ENCODE measurements at regions not wholly inside any gene's neighbourhood (a gene's known extent, or its start where the extent isn't known, plus 50 kb on each side); places are given as distances from the start of the nearest gene placed in this dataset.

DNA sequence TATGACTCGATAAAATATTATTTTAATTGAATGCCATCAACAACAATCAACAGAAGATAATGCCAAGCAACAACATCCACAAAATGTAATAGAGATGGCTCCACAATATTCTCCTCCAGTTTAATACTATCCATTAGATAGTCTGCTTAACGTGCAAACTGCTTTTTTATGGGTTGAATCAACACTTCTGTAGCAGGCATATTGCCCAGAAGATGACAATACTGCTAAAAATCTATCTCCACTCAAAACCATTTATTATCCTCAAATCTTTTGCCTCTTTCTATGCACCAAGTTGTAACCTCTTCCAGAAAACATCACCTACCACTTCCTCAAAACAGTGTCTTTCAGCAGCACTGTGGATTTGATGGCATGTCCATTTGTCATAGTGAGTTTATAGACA lies 295.7 kb upstream of the LMCD1 start:
- no peak for DNase-seq

DNA sequence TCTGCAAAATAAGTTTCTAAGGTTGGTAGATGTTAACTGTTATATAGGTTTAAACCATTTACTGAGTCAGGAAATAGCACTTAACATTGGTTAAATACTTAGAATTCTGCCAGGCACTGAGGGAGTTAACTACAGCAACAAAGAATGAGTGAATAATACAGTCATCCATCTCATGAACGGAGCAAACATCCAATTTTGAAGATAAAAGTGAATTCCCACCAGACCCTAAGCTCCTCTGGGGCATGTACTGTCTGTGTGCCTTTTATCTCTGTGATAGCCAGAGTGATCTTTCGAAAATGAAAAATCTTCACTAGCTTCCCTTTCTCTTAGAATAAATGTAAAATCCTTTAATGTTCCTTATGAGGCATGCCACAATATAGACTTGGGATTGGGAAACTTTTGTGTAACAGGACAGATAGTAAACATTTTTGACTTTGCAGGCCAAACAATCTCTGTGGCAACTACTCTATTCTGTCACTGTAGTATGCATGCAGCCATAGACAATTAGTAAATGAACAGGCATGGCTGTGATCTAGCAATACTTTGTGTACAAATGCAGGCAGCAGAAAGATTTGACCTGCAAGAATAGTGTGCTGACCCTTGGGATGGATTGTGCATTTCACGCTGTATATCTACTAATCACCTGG lies 294.5 kb upstream of the LMCD1 start:
- no peak for DNase-seq

DNA sequence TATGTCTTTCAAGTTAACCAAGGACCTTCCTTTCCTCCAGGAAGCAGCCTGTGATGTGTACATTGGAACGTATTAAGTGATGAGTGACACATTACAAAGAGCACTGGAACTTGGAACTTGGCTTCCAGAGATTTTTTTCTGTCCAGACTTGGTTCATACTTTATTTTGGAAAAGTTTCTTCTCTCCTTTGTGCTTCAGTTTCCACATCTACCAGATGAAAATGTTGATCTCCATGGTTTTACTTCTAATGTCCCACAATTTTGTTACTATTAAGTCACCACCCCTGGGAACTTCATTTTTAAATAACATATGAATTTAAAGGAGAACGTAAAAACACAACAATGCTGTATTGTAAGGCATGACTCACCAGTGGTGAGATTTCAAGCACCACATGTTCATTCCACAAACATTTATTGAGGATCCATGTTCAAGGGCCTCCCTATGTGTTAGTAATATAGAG lies 290.7 kb upstream of the LMCD1 start:
- no peak for DNase-seq

DNA sequence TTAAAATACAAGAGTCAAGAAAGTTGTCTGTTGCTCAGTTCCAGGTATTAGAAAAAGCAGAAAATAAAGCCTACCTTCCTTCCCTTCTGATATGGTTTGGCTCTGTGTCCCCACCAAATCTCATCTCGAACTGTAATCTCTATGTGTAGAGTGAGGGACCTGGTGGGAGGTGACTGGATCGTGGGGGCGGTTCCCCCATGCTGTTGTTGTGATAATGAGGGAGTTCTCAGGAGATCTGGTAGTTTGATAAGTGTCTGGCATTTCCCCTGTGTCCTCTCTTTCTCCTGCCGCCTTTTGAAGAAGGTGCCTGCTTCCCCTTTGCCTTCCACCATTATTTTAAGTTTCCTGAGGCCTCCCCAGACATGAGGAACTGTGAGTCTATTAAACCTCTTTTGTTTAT lies 288.8 kb upstream of the LMCD1 start:
- no peak for DNase-seq

DNA sequence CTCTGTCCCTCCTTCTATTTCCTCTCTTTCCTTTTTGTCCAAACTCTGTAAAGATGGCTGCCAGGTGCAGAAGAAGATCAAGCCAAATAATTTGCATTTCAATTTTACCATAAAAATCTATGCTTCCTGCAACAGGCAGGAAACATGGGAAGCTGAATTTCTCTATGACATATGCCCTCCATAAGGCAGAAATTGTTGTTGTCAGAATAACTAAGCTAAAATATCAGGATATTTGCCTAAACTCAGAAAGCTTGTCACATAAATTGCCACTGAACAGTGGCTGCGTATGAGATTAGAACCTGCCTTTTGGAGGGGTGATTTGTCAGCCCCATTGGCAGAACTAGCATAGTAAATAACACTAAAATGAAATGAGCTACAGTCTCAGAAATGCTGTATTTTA lies 288.3 kb upstream of the LMCD1 start:
- no peak for DNase-seq

DNA sequence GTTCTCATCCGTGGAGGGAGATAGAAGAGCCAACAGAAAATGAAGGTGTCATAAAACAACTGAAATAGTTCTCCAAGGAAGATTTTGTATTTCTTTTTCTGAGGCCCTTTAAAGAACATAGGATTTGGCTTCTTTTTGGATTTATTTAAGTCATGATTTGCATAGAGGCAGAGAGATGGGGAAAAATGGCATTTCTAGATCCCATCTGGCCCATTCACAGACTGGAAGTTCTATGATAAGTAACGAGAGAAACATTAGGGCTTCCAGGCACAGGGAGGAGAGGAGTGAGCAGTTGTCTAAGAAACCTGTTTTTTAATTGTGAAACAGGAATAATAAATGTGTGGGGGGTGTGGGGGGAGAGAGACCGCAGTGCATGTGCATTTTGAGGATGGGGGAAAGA lies 285.8 kb upstream of the LMCD1 start:
- DNase-seq, result no peak

DNA sequence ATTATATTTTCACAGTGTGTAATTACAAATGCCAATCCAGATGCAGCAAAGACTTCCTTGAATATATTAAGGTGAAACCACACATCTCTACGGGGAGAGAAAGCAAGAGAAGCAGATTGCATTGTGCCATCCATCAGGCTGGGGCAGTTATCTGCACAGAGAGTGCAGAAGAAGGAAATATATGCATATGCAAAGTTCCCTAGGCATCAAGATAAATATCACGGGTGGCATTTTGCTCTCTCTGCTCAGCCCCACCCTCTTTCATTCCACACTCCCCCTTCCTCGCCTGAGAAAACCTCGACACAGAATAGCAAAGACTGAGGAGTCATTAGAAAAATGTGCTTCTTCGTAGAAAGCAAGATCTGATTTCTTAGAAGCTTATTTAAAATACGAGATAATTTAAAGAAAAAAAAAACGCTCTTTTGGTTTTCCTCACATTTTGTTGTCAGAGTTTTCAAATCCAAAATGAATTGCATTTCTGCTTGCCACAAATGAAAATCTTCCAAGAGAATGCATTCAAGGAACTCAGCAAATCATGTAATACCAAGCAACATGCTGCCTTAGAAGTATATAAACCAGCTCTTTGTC lies 283.2 kb upstream of the LMCD1 start:
- no peak for DNase-seq

DNA sequence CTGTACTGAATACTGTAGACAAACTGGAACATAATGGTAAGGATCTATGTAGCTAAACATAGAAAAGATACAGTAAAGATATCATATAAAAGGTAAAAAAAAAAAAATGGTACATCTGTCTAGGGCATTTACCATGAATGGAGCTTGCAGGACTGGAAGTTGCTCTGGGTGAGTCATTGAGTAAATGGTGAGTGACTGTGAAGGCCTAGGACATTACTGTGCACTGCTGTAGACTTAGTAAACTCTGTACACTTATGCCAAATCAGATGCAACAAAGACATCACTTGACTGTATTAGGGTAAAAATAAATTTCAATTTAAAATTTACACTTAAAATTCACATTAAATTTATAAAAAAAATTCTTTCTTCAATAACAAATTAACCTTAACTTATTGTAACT lies 281.3 kb upstream of the LMCD1 start:
- DNase-seq, result no peak

DNA sequence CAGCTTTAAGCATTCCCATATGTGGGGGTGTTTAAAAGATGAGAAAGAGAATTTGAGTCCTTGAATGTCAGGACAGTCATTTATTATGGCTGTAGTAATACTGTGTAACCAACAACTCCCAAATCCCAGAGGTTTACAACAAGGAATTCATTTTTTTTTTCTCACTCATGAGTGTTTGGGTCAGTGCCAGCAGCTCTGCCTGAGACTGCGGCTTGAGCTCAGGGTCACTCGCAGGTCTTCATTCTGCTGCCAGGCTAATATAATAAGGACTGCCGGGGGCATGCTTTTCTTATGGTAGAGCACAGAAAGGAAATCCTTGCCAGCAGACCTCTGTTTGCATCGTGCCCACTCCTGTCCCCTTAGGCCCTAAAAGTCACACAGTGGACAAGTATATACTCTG lies 277.9 kb upstream of the LMCD1 start:
- no peak for DNase-seq

DNA sequence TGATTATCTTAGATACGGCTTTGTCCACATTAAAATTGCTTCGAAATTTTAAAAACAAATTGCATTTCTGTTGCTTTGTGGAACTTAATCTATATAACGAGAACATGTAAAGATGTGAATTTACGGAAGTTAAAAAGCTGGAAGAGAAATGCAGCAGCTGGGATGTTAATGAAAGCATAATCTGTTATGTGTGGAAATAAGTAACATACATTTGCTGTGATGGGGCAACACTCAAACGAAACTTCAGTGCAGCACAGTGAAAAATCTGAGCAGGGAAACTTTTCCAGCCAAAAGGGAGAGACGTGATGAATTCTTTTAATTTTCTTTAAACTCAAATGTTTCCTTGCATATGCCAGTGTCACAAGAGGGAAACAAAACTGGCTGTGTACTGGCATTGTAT lies 276.7 kb upstream of the LMCD1 start:
- no peak for DNase-seq

DNA sequence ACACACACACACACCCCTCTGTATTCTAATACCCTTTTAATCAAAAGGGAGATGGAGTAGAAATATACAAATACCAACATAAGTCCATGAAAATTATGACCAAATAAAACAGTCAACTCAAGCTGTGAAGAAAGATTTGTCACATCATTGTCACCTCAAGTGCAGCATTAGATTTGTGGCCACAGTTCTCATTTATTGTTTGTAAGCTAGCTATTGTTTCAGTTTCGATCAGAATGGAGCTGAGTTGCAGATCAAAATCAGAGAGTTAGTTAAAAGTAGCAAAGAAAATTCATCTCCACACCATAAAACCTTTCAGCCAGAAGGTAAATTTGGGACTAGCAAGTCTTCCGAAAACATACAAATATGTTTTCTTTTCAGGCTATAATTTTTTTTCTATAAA lies 267.7 kb upstream of the LMCD1 start:
- DNase-seq, result no peak

DNA sequence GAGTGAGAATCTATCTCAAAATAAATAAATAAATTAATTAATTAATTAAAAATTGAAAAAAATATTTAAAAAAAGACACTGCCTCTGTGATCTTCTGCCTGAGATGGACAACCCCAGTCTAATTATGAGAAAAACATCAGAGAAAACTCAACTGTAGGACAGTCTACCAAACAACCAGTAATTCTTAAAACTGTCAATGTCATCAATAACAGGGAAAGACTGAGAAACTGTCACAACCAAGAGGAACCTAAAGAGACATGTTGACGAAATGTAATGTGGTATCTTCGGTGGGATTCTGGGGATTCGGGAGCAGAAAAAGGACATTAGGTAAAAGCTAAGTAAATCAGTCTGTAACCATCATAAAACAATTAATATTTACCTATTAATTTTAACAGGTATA lies 265.4 kb upstream of the LMCD1 start:
- DNase-seq, result no peak

DNA sequence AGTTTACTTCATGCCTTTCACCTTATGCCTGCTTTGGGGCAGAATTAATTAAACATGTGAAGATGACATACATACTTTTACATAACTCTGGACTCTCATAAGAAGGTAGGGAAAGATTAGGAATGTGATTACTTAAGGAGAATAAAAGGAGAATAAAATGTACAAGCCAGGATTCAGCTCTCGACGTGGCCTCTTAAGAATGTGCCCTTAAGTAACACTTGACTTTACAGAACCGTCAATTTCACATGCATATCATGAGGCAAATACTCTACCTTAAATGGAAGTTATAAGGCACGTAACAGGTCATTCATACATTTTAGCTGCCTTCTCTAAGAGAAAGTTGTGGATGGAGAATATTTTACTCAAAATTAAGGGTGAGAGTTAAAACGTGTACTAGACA lies 263.7 kb upstream of the LMCD1 start:
- DNase-seq, result no peak

DNA sequence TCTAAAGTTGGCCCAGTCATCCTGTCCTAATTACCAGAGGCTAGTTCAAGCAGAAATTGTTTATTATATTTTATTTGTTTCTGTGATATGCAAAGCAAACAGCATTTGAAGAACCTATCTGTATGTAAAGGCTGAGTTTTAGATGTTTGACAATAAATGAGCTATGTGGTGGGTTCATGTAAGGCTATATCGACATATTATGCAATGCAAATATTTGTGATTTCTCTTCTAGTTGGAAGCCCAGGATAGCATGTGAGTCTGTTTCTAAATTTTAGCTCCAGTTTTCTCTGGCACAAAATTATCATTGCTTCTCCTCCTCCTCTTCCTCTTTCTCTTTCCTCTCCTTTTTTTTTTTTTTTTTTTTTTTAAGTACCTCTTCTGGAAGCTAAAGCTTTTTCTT lies 263.2 kb upstream of the LMCD1 start:
- no peak for DNase-seq

DNA sequence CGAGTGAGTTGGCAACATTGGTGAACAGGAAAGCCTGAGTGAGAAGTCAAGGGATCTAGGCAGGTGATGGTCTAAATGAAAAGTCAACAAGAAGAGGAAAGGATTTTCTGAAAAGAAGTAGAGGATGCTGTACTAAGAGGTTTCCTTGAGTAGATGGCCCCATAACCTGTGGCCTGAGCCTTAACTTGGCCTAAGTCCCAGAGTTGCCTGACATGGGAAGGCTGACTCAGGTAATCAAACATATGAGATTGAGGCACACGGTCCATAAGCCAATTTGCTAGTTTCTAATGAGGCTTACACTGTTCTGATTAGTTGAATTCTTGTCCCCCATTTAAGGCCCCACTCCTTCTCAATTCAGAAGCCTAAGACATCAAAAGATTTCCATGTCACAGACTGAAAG lies 262.5 kb upstream of the LMCD1 start:
- DNase-seq, result no peak

DNA sequence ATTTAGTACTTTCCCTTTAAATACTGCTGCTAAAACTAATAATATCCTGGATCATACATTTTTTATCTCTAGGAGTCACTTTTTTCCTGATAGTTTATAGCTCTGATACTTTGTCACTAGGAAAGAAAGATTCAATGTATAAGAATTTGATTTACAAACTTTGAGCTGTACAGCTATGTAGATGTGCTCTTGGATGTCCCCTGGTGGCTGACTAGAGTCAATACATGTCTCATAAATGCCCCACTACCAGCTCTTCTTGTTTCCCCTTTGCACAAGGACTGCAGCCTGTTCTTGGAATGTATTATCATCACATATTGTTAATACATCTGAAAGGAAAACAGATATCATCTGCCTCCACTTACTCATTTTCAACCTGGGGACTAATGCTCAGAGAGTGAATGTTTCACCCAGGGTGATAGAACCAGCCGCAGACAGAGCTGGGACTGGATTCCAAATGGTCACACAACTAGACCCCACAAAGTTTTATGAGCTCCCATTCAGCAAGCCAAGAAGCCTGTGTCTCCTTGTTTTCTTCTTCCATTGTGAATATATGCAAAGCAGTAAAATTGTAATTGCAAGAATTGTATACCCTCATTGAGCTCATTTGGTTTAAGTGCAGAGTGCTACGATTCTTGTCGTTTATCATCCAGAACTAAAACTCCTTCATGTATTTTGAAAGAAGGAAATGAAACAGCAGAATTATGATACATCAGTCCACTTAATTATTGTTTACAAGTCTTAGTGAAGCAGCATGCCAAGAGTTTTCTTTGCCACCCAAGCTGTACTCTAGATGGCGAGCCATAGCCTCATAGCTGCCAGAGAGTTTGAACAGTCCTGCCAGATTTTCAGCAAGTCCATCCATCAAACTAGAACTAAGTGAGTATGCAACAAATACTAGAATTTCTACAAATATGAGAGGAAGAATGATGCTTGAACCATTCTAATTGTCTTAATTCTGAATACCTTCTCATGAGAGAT lies 261.6 kb upstream of the LMCD1 start:
- DNase-seq, result no peak

DNA sequence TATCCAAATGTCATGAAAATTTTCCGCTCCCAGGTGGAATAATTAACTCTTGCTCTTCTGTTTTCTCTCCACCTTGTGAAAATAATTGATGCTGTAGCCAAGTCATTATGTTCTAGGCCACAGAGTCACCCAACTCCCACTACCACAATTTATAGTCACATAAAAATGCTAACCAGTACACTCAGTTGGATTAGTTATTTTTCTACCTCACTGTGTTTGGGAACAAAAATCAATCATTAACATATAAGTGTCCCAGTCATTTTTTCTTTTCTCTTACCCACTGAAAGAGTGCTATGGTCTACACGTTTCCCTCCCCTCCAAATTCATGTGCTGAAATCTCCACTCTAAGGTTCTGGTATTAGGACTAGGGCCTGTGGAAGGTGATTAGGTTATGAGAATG lies 255.6 kb upstream of the LMCD1 start:
- DNase-seq, result no peak

DNA sequence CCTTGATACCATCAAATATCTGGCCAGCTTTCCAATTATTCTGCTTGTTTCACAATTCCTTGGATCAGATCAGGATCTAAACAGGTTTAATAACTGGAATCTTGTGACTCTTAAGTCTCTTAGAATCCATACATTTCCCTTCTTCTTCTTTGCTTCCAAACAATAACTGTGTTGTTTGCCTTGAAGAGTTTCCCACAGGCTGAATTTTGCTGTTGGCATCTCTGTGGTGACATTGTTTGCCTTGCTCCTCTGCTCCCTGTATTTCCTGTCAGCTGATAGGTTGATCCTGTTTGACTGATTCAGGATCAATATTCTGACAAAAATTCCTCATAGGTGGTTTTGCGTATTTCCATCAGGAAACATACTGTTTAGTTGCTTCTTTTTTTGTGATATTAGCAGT lies 248.4 kb upstream of the LMCD1 start:
- DNase-seq, result no peak

DNA sequence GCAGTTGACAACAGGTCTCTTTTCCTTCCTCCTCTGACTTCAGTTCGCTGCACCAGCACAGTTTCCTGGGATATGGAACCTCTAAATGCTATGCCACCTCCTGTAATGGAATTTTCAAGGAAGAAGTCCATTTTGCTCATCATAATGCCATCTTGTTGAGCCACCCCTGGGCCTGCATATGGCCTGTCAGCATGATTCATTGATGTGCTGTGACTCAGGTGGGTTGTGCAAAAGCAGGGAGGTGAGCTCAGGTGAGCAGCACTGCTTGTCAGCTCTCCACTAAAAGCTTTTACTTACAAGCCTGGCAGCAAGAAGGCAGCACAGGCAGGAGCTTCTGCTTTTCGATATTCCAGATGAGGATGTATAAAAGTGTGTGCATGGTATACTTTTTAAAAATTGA lies 247.1 kb upstream of the LMCD1 start:
- DNase-seq, result no peak

DNA sequence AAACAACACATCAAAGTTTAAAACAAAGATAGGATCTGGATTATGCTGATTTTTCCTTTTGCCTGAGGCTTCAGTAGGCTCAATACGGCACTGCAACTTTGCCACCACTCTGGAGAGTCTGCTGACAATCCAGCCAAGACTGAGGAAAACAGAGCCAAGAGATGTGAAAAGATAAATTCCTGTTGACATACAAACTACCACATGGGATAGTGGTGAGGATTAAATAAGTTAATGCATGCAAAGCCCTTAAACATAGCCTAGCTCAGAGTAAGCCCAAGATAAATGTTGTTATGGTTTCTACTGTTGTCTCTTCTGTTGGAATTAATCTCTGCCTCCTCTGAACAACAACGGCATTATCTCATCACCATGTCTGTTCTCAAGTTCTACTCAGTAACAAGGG lies 245.9 kb upstream of the LMCD1 start:
- DNase-seq, result no peak

DNA sequence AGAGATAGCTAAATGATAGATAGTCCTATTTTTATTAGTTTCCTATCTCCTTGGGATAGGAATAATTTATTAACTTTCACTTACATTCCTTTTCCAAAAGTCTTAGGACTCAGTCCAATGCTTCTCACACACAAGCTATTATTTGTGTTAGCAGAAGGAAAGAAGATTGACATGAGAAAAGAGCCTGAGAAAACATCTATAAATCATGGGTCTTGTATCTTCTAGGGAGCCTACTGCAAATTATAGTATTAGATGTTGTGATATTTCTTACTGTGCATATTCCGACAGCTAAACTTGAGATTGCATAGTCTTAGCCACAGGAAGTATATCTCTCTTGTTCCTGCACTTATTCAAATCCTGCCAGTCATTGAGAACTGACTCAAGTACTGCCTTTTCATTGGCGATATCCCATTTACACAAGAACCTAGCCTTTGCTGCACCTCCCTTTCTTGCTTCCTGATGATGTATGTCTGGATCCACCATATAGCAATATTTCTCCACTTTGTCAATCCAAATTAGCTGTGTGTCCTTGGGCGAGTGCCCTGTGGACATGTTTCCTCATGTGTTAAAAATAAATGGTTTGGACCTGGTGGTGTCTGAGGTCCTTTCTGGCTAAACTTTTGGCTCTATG lies 245.1 kb upstream of the LMCD1 start:
- no peak for DNase-seq

DNA sequence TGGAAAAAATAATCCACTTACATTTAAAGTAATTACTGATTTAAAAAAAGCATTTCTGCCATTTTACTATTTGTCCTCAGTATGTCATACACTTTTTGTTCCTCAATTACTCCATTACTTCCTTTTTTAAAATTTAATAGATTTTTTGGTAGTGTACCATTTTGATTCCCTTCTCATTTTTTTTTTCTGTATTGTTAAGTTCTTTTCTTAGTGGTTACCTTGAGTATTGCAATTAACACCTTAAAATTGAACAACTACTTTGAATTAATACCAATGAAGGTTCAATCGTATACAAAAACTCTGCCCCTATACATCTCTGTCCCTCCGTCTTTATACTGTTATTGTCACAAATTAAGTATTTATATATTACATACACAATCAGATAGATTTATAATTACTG lies 240.6 kb upstream of the LMCD1 start:
- no peak for DNase-seq

DNA sequence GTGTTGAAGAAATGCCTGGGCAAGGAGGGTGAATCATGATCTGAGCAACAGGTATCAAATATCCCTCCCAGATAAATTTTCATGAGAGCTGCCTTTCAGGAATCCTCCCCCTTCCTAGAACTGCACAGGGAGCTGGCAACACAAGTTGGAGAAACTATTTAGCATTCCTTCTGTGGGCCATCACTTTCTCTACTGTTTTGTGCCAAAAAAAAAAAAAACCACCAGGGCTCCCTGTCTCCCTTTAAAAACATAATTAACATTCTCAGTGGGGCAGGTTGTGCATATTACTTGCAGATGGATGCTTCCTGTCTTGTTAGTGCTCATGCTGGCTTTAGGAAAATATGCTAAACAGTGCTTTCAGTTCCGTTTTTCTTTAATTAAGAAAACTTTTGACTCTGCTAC lies 234.9 kb upstream of the LMCD1 start:
- DNase-seq, result no peak

DNA sequence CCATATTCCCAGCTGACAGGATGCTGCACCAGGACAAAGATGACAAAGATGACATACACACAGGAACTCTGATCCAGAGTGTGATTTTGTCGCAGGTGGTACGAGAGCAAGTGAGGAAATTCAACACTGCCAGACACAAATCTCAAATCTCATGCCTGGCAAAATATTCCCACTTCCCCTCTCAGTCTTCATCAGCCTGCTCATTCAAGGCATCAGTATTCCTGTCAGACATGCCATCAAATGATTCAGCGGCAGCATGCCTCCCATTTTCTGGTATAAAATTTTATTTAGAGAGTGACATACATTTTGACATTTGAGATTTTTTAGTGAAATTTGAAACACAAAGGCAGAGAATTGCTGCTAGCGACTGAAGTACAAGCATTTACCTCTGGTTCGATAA lies 228.1 kb upstream of the LMCD1 start:
- no peak for DNase-seq

All from activated CD8-positive, alpha-beta memory T cell treated with anti-CD3 and anti-CD28 coated beads, Interleukin-2, amount 50 U/mL, for 48 hours (primary cell).